Trophoblast cell (in vitro differentiated cells and primary cell): ENCODE measurements at regions not wholly inside any gene's neighbourhood (a gene's known extent, or its start where the extent isn't known, plus 50 kb on each side); places are given as distances from the start of the nearest gene placed in this dataset.
A peak's percentile ranks its signal among the peaks of the same experiment; 100 is the strongest.

Experiments
- DNase-seq, 2 donors: peaks; one replicate each; pipeline ENCODE4 v3.0.0-alpha.2; 2016
- H2AFZ ChIP-seq: 2 replicates; pipeline ENCODE4 v1.6.1; 2013; ENCODE audit warnings: low read length, moderate library complexity, mild to moderate bottlenecking; ENCODE audit not compliant: insufficient read depth, poor library complexity
- H2AK5ac ChIP-seq: 2 replicates; pipeline ENCODE4 v1.6.1; 2013; ENCODE audit warnings: mild to moderate bottlenecking, low read length
- H2BK120ac ChIP-seq: 2 replicates; pipeline ENCODE4 v1.6.1; 2013; ENCODE audit warnings: low read length, mild to moderate bottlenecking, moderate library complexity; ENCODE audit not compliant: insufficient read depth, poor library complexity
- H2BK12ac ChIP-seq: 2 replicates; pipeline ENCODE4 v1.6.1; 2013; ENCODE audit warnings: mild to moderate bottlenecking, low read length, moderate library complexity
- H2BK5ac ChIP-seq: 2 replicates; pipeline ENCODE4 v1.6.1; 2013; ENCODE audit warnings: low read length, low read depth, moderate library complexity, mild to moderate bottlenecking; ENCODE audit not compliant: poor library complexity
- H3K14ac ChIP-seq: 2 replicates; pipeline ENCODE4 v1.6.1; 2013; ENCODE audit warnings: mild to moderate bottlenecking, low read length
- H3K18ac ChIP-seq: 2 replicates; pipeline ENCODE4 v1.6.1; 2013; ENCODE audit warnings: mild to moderate bottlenecking, low read length
- H3K23ac ChIP-seq: 2 replicates; pipeline ENCODE4 v1.6.1; 2013; ENCODE audit warnings: low read length
- H3K27ac ChIP-seq: 2 replicates; pipeline ENCODE4 v1.5.1; 2013; ENCODE audit warnings: low read depth, mild to moderate bottlenecking, inconsistent platforms, low read length, moderate library complexity
- H3K27me3 ChIP-seq: 2 replicates; pipeline ENCODE4 v1.6.1; 2013; ENCODE audit warnings: inconsistent platforms, mild to moderate bottlenecking, low read length, moderate library complexity; ENCODE audit not compliant: insufficient read depth
- H3K36me3 ChIP-seq, 2 experiments: 1 replicate in 1 of 2; 2 replicates in 1 of 2; pipeline ENCODE4 v1.6.1; 2013; ENCODE audit warnings: low read length in 2 of 2, mild to moderate bottlenecking in 2 of 2, moderate library complexity in 1 of 2; ENCODE audit not compliant: insufficient read depth in 2 of 2, control insufficient read depth in 1 of 2
- H3K4ac ChIP-seq: 2 replicates; pipeline ENCODE4 v1.6.1; 2013; ENCODE audit warnings: low read depth, mild to moderate bottlenecking, low read length, moderate library complexity
- H3K4me1 ChIP-seq, 2 experiments: 1 replicate in 1 of 2; 2 replicates in 1 of 2; pipeline ENCODE4 v1.6.1; 2013; ENCODE audit warnings: low read length in 2 of 2, mild to moderate bottlenecking in 2 of 2, moderate library complexity in 1 of 2; ENCODE audit not compliant: insufficient read depth in 2 of 2, control insufficient read depth in 1 of 2
- H3K4me2 ChIP-seq: 2 replicates; pipeline ENCODE4 v1.6.1; 2013; ENCODE audit warnings: inconsistent platforms, mild to moderate bottlenecking, low read length, moderate library complexity
- H3K4me3 ChIP-seq: 2 replicates; pipeline ENCODE4 v1.5.1; 2013; ENCODE audit warnings: mild to moderate bottlenecking, low read depth, low read length, inconsistent platforms
- H3K79me1 ChIP-seq: one replicate; pipeline ENCODE4 v1.6.1; 2013; ENCODE audit warnings: low read length
- H3K79me2 ChIP-seq: 2 replicates; pipeline ENCODE4 v1.6.1; 2013; ENCODE audit warnings: low read length, mild to moderate bottlenecking; ENCODE audit not compliant: control insufficient read depth, insufficient read depth, poor library complexity
- H3K9ac ChIP-seq: 2 replicates; pipeline ENCODE4 v1.6.1; 2013; ENCODE audit warnings: mild to moderate bottlenecking, low read length
- H3K9me3 ChIP-seq: 2 replicates; pipeline ENCODE4 v1.6.1; 2013; ENCODE audit warnings: low read depth, mild to moderate bottlenecking, control low read depth, inconsistent platforms, low read length; ENCODE audit not compliant: insufficient read depth
- H4K12ac ChIP-seq: 2 replicates; pipeline ENCODE4 v1.6.1; 2013; ENCODE audit warnings: low read depth, mild to moderate bottlenecking, low read length, moderate library complexity
- H4K8ac ChIP-seq: 2 replicates; pipeline ENCODE4 v1.6.1; 2013; ENCODE audit warnings: low read depth, mild to moderate bottlenecking, low read length, moderate library complexity
- H4K91ac ChIP-seq: one replicate; pipeline ENCODE4 v1.6.1; 2013; ENCODE audit warnings: low read depth, mild to moderate bottlenecking, low read length, moderate library complexity
- WGBS: extraction: QIAGEN DNeasy Blood & Tissue Kit; methylation state at CpG from one replicate; pipeline ENCODE4 v1.1.7; 2013; ENCODE audit warnings: missing lambda C conversion rate; ENCODE audit not compliant: insufficient read length, insufficient coverage; ENCODE audit errors: extremely low coverage; 5-methylcytosine and 5-hydroxymethylcytosine counted together

DNA sequence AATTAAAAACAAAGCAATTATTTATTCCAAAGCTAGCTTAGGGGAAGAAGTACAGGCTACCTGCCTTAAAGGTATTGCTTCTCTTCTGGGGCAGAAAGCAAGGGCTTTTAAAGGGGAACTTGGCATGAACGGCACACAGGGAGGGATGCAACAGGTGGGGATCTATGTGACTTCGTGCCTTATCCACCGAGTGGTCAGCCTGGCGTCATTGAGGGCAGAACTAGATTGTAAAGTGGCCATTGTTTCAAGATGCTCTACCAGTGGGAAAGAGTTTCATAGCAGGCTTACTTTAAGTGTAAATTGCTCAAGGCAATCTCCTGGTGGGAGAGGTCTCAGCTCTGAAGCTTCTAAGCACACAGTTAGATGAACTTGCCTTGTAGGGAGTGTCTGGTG, 360.4 kb downstream of the ATP23 start:
- no peak for DNase-seq
- no peak overlapping the region for H3K4me2 ChIP-seq
- H2BK5ac ChIP-seq = no peak overlapping the region

DNA sequence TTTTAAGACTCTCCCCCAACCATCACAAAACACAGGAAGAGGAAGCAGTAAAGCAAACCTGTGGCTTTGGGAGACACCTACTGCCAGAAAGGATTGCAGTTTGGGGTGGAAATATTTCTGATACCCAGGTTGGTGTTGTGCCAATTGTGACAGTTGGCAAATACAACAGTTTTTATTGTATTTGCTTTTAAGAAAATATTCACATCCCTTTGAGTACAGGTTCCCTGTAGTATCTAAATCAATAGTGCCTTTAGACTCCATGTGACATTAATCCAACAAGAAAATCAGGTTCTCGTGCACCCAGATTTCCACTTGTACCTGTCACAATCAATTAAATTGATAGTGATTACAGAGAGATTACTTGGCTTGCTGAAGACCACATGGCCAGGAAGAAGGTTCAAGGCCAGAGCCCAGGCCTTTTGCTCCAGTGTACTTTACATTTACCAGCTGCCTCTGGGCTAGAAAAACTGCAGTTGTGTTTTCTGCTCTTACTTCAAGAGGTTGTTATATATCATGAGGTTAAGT, 361.2 kb downstream of the ATP23 start:
- H2BK12ac ChIP-seq = no peak overlapping the region
- H3K4me2 ChIP-seq = no peak overlapping the region
- no peak overlapping the region for H2BK5ac ChIP-seq
- H2AFZ ChIP-seq = no peak overlapping the region
- no peaks in the 10 kb centered on the region for H3K79me2 ChIP-seq
- no peak overlapping the region for H2AK5ac ChIP-seq
- no peaks in the 10 kb centered on the region for H3K9me3 ChIP-seq
- no peak overlapping the region for H3K4me3 ChIP-seq
- H3K27ac ChIP-seq = no peak overlapping the region
- no peaks in the 10 kb centered on the region for H3K36me3 ChIP-seq
- H2BK120ac ChIP-seq = no peak overlapping the region
- no peak overlapping the region for H4K8ac ChIP-seq
- no peak overlapping the region for H3K9ac ChIP-seq
- no CpG with 5 or more reads among the region's 1 CpG for WGBS
- no peak overlapping the region for H3K23ac ChIP-seq
- H4K12ac ChIP-seq = no peak overlapping the region
- no peaks in the 10 kb centered on the region for H3K79me1 ChIP-seq
- no peaks in the 10 kb centered on the region for H3K27me3 ChIP-seq
- H3K4me1 ChIP-seq = no peaks in the 10 kb centered on the region
- no peak for DNase-seq
- H3K18ac ChIP-seq = no peak overlapping the region
- no peak overlapping the region for H3K14ac ChIP-seq
- no peak overlapping the region for H3K4ac ChIP-seq
- no peak overlapping the region for H4K91ac ChIP-seq

More for the DNA sequence above, 360.4 kb downstream of the ATP23 start:
- Histone ChIP-seq H3K27me3 (no peaks in the 10 kb centered on the region), H3K27ac (no peak overlapping the region), H3K79me2 (no peaks in the 10 kb centered on the region), H3K36me3 (no peaks in the 10 kb centered on the region), H2AK5ac (no peak overlapping the region), H3K23ac (no peak overlapping the region), H4K91ac (no peak overlapping the region), H3K18ac (no peak overlapping the region), H2BK120ac (no peak overlapping the region), H2AFZ (no peak overlapping the region), H3K14ac (no peak overlapping the region), H3K4ac (no peak overlapping the region), H3K4me3 (no peak overlapping the region), H4K8ac (peak overlapping the region; percentile 7), H4K12ac (no peak overlapping the region), H3K79me1 (no peaks in the 10 kb centered on the region), H3K9ac (no peak overlapping the region), H2BK12ac (no peak overlapping the region), H3K9me3 (no peaks in the 10 kb centered on the region), H3K4me1 (no peaks in the 10 kb centered on the region)
- no CpG with 5 or more reads among the region's 4 CpGs for WGBS

DNA sequence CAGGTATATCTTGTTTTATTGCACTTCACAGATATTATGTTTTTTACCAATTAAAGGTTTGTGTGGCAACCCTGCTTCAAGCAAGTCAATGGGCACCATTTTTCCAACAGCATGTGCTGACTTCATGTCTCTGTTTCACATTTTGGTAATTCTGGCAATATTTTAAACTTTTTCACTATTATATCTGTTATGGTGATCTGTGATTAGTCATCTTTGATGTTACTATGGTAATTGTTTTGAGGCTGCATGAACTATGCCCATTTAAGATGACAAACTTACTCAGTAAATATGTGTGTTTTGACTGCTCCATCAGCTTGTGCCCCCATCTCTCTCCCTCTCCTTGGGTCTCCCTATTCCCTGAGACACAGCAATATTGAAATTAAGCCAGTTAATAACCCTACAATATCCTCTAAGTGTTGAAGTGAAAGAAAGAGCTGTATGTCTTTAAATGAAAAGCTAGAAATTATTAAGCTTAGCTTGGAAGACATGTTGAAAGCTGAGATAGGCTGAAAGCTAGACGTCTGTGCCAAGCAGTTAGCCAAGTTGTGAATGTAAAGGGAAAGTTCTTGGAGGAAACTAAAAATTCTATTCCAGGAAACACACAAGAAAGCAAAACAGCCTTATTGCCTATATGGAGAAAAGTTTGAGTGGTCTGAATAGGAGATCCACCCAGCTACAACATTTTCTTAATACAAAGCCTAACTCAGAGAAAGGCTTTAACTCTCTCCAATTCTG, 365.1 kb downstream of the ATP23 start:
- Histone ChIP-seq H2BK120ac (no peak overlapping the region), H3K4me1 (peaks cover 0 to 2% of the 10 kb centered on the region in 2 experiments), H3K4ac (no peak overlapping the region), H3K27me3 (no peaks in the 10 kb centered on the region), H3K9ac (no peak overlapping the region), H2AK5ac (no peak overlapping the region), H3K9me3 (no peaks in the 10 kb centered on the region), H3K27ac (no peak overlapping the region), H3K79me1 (peaks cover 4% of the 10 kb centered on the region), H2AFZ (no peak overlapping the region), H2BK12ac (no peak overlapping the region), H3K14ac (no peak overlapping the region), H3K4me2 (no peak overlapping the region), H2BK5ac (no peak overlapping the region), H3K4me3 (no peak overlapping the region), H4K8ac (no peak overlapping the region), H3K18ac (no peak overlapping the region), H3K79me2 (no peaks in the 10 kb centered on the region), H4K12ac (no peak overlapping the region), H3K23ac (no peak overlapping the region), H3K36me3 (no peaks in the 10 kb centered on the region), H4K91ac (no peak overlapping the region)
- DNase-seq = peak in 1 of 2 donors; percentile 72
- WGBS = no CpG with 5 or more reads among the region's 1 CpG

DNA sequence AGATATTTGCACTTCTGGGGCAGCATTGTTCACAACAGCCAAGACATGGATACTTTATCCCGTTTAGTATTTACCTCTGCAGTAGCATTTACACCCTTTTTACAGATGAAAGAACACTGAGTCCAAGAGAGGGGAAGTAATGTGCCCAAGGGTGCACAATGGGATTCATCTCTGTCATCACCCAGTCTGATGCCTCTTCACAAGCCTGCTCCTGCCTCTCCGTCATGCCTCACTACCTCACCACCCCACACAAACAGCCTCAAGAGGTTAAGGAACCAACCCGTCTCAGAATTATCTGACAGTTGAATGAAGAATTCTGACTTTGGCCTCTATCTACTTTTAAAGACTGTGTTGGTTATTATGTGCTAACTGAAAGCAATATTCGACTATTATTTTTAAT, 368.4 kb downstream of the ATP23 start:
- no peak overlapping the region for H3K4me3 ChIP-seq
- H3K27me3 ChIP-seq = no peaks in the 10 kb centered on the region
- 100% methylated on average over 1 of the region's 4 CpGs for WGBS
- H2BK120ac ChIP-seq = peak overlapping the region; percentile 10
- H3K9me3 ChIP-seq = no peaks in the 10 kb centered on the region
- H2BK12ac ChIP-seq = no peak overlapping the region
- H4K12ac ChIP-seq = no peak overlapping the region
- no peak overlapping the region for H3K4me2 ChIP-seq
- peak overlapping the region; percentile 5 for H4K8ac ChIP-seq
- no peak overlapping the region for H3K9ac ChIP-seq
- no peak for DNase-seq
- no peaks in the 10 kb centered on the region for H3K36me3 ChIP-seq
- no peak overlapping the region for H3K4ac ChIP-seq
- peak overlapping the region; percentile 2 for H3K27ac ChIP-seq
- H2AFZ ChIP-seq = no peak overlapping the region
- H3K4me1 ChIP-seq = peaks cover 5 to 8% of the 10 kb centered on the region in 2 experiments
- peak overlapping the region; percentile 49 for H4K91ac ChIP-seq
- H3K14ac ChIP-seq = peak overlapping the region; percentile 15
- H3K23ac ChIP-seq = no peak overlapping the region
- H3K79me2 ChIP-seq = no peaks in the 10 kb centered on the region
- peaks cover 18% of the 10 kb centered on the region for H3K79me1 ChIP-seq
- peak overlapping the region; percentile 8 for H2BK5ac ChIP-seq
- no peak overlapping the region for H2AK5ac ChIP-seq
- no peak overlapping the region for H3K18ac ChIP-seq
